Stimulated activated CD8-positive, alpha-beta memory T cell treated with anti-CD3 and anti-CD28 coated beads, Interleukin-4, amount 100 ng/mL, for 4 hours (primary cell): ENCODE measurements at regions not wholly inside any gene's neighbourhood (a gene's known extent, or its start where the extent isn't known, plus 50 kb on each side); places are given as distances from the start of the nearest gene placed in this dataset.
"Not testable (repeated sequence)": the region's sequence is repeated elsewhere in the genome, so short reads cannot be mapped to it uniquely, and the experiment has no call there.

Experiments
- DNase-seq, 2 donors: peaks; one replicate each; pipeline ENCODE4 v3.0.0-alpha.2; 2020; ENCODE audit warnings: low read depth in 2 of 2, low spot score in 1 of 2

DNA sequence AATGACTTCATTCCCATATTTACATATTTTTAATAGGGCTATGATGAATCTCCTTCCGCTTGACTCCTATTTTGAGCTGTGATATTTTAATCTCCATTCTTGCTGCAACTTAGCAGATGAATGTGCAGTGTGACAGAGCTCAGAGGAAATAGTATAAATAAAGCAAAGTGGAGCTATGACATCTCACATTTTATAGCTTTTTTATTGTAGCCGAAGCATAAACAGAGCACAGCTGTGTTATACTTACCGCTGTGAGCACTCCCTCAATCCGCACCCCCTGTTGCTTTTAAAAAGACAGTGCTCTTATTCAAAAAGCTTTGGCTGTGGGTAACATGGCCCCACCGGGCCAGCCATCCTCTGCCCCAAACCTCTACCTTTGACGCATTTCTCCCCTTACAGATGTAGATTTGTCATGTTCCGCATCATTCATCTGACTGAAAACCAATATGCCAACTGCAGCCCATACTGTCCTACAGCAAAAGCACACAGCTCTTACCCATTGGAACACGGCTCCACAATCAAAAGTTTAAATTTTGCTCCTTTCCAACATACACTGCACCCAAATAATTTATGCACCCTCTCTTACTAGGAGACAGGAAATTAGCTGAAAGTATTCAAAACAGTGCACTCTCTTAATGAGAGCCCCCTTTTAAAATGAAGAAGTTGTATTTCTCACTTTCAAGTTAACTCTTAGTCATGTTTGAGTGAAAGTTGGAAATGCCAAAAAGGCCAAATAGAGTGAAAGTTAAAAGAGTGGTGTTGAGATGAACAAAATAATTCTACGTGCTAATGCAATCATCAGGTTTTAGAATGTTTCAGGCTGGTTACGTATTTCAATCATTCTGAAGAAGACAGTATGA, 429.3 kb upstream of the SOX5 start:
- DNase-seq, result no peak

DNA sequence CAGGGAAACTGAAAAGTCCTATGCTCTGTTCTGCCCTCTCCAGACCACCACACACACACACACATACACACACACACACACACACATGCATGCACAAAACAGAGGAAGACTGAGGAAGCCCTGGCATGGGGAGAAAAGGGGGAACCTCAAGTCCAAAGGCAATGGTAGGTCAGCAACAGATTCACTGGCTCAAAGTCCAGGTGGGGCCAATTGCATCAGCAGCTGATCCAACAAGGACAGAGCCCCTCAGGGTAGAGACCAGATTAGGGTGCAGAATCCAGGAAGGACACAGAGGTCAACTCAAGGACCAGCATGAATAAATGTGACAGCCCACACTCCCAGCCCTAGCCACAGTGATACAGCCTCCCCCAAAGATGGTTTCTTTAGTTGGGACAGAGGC, 425.0 kb upstream of the SOX5 start:
- no peak for DNase-seq

- DNase-seq, result no peak
These were observed 423.5 kb upstream of the SOX5 start for GRCh38 chr12:24373004-24373403.

DNA sequence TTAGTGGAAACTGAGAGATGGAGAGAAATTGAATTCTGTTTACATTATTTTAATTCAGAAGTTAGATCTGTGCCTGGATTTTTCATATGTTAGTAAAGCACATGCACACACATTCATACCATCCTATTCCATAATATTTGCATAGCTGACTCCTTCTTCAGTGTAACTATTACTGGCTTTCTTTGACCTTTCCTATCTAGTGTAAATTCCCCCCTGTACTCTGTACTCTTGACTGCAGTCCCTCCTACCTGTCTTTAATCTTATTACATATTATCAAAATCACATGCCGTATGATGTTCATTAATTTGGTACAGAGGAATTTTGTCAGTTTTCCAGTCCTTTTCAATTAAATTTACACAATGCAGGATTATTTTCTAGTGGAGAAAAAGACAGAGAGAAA, 417.0 kb upstream of the SOX5 start:
- DNase-seq, result no peak

- DNase-seq, result no peak
These were observed 415.5 kb upstream of the SOX5 start for GRCh38 chr12:24364921-24365320.

GRCh38 chr12:24363177-24363754, 413.8 kb upstream of the SOX5 start:
- DNase-seq, result no peak

GRCh38 chr12:24361877-24362580, 412.6 kb upstream of the SOX5 start:
- DNase-seq, result no peak

- no peak for DNase-seq
These were observed 411.4 kb upstream of the SOX5 start for GRCh38 chr12:24360907-24361306.

DNA sequence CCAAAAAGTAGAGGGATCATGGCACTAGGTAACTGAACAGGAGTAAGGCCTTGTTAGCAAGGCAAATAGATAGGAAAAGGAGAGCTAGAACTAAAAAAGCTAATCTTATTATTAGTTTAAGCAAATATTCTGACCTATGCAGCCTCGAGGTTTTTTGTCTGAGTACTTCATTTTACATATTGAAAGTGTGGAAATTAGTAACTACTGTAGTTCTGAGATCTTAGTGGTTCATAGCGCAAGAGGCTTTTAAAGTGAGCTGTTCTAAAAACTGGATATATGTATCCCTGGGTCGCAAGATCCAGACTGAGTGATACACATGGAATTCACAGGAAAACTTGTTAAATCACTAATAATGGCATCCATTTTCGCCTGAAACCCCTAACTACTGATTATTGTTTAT, 411.0 kb upstream of the SOX5 start:
- DNase-seq, result no peak

- no peak for DNase-seq
These were observed 410.6 kb upstream of the SOX5 start for GRCh38 chr12:24360057-24360456.

- no peak for DNase-seq
These were observed 409.9 kb upstream of the SOX5 start for GRCh38 chr12:24359418-24359817.

DNA sequence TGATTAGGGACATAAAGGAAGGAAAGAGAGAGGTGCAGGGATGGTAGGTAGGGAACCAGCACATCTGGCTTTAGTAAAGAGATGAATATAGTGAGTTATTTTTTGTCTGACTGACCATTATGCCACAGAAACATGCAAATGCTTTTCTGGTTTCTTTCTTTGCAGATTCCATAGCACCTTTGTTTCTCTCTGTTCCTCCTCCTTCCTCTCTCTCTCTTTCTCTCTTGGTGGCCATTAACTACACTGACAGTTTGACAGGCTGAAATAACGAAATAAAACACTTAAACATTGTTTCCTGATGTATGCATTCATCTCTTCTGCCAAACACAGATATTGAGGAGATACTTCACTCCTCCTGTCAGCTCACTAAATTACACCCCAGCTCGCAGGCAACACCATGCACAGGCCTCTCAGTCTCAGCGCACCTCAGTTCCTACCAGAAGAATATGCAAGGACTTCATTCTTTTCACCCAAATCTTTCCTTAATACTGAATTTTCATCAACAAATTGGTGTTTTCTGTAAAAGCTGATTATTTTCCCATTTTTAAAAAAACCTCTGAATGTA, 406.9 kb upstream of the SOX5 start:
- DNase-seq, result no peak

DNA sequence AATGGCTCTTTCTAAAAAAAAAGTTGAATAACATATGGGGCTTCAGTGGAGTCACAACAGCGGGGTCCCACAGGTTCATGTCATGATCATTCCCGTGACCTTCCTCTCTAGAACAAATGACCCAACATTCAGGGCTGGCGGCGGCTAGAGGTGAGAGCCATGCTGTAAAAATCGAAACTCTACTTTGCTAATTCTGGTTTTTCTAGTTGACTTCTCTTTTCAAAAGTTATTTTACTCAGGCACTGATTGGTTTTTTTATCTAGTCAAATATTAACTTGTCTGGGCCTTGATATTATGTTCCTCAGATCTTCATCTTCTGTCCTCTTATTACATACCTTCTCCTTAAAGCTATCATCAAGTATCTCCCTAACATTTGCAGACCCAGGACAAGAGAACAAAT, 402.9 kb upstream of the SOX5 start:
- no peak for DNase-seq

- no peak for DNase-seq
These were observed 399.8 kb upstream of the SOX5 start for GRCh38 chr12:24349051-24349799.

DNA sequence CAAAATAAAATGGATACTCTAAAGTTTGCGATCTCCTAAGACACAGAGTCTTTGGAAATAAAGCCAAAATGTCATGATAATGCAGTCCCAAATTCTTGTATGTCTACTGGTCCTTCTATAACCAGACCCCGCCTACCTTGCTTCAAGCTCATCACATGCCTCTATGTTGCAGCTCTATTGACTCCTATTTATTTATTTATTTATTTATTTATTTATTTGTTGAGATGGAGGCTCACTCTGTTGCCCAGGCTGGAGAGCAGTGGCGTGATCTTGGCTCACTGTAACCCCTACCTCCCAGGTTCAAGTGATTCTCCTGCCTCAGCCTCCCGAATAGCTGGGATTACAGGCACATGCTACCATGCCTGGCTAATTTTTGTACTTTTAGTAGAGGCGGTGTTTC, 398.7 kb upstream of the SOX5 start:
- not testable (repeated sequence) for DNase-seq

DNA sequence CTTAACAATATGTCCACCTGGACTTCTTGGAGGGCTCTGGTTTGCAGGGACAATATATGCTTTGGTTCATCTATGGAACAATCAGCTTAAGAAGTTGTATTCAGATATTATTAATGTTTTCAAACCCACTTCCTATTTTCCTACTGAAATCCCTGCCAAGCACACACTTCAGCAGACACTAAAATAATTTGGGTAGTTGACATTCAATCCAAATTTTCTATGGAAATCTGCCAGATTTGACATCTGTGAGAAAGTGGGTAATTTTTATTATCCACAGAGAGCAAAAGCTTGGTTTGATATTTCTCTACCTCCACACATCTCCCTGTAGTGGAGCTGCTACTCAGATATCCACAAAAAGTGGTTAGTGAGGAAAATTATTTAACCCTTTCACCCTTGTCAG, 378.8 kb upstream of the SOX5 start:
- DNase-seq, result no peak

DNA sequence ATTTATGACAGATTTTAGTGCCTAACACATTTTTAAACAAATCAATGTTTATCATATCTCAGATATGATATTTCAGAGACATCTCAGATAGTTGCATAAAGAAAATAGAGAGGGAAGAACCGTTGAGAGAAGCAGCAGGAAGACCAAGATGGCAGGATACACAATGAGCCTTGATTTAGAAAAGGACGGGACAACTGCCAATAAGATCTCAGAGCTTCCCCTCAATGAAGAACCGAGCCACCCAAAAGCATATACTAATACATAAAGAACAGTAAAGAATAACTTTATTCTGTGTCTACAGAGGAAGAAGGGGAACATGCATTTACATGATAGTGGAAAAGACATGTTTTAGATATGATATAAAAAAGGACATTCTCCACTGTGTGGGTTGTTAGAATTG, 375.9 kb upstream of the SOX5 start:
- no peak for DNase-seq

GRCh38 chr12:24307716-24308335, 358.4 kb upstream of the SOX5 start:
- no peak for DNase-seq

GRCh38 chr12:24307153-24307552, 357.7 kb upstream of the SOX5 start:
- DNase-seq, result no peak

DNA sequence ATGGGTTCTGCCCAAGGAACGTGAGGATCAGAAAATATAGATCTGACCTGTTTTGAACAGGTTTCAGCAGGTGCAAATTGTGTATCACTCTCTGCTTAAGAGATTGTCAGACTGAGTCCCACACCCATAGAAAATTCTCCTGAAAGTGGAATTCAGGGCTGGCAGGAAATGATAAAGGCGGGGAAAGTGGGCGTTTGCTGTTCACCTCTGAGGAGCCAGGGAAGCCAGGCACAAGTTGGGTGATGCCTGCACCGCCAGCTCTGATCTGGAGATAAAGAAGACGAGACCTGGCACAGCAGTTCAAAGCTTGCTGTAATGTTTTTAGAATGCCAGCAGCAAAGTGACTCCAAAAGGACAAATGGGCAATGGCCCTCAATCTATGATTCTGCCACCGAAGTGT, 356.5 kb upstream of the SOX5 start:
- no peak for DNase-seq

GRCh38 chr12:24304285-24304684, 354.8 kb upstream of the SOX5 start:
- DNase-seq, result no peak
